Endothelial cell of hepatic sinusoid (primary cell): ENCODE measurements at regions not wholly inside any gene's neighbourhood (a gene's known extent, or its start where the extent isn't known, plus 50 kb on each side); places are given as distances from the start of the nearest gene placed in this dataset.

Experiments
- in situ Hi-C: cut with HindIII; loops from 2 replicates; pipeline ENCODE4 v1.10.0; 2017; ENCODE audit warnings: low sequenced_read_pairs

DNA sequence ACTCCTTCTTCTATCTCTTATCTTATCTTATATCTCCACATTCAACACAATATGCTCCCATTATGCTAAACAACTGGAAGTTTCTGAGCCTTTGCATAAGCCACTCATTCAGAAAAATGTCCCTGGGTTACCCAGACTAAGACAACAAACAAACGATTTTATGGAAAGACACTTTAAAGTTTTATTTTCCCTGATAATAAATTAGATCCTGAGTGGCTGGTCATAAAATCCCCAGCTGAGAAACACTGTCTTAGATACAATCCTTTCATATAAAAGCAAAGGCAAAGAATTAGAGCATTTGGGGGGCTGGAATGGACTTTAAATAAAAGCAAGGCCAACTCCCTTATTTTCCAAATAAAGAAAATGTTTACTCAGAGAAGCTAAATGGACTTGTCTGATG lies 322.3 kb downstream of the GBE1 start:
- in situ Hi-C loops = no loop called here

DNA sequence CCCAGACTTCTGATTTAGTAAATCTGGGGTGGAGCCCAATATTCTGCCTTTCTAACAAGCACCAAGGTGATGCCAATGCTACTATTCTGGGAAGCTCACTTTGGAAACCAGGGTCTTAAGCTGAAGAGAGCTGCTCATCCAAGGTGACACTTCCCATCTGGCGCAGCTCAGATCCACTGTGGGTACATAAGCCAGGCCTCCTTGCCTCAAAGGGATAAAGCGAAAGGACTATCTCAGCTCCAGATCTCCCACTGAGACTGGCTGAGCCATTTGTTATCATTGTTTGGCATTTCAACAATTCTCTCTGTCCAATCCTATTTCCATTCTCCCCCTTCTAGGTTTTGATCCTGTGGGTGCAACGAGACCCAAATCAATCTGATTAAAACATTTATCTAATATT lies 323.8 kb downstream of the GBE1 start:
- in situ Hi-C loops = no loop called here

DNA sequence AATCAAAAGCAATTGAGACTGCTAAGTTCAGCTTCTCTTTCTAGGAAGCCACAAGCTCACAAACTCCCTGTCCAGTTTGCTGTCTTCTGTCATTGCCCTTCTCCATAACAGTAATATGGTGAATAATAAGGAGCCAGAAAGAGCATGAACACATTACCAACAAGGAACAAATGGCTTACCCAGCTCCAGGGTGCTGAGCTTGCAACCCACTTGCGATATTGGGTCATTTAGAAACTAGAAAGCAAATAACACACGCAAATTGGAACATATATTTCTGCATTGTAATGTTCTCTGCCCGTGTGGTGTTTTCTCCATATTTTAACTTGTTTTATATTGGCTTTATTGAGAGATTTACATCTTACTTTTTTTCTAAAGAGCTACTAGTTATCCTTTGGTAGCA lies 325.3 kb downstream of the GBE1 start:
- in situ Hi-C loops = no loop called here

DNA sequence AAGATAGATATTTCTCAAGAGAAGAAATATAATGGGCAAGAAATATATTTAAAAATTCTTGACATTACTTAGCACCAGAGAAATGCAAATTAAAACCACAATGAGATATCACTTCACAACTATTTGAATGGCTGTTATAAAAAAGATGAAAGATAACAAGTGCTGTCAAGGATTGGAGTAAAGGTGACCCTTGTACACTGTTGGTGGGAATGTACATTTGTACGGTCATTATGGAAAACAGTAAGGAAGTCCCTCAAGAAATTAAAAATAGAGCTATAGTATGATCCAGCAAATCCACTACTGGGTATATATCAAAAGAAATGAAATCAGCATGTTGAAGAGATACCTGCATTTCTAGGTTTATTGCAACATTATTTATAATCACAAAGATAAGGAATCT lies 326.4 kb downstream of the GBE1 start:
- in situ Hi-C loops = no loop called here

DNA sequence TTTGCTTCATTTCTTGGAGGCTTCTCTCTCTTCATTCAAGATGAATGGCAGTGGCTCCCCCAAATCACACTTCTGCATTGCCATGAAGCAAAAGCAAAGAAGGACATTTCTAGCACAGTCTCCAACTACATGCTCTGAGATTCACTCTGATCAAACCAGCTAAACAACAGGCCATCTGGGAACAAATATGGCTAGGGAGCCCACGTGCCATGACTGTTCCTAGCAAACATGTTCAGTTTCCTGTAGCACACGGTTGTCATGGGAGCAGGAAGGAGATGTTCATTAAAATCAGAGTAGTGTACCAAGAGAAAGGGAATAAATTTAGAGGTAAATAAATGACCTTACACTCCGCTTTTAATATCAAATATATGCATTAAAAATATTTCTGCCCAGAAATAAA lies 327.3 kb downstream of the GBE1 start:
- in situ Hi-C loops = no loop called here

DNA sequence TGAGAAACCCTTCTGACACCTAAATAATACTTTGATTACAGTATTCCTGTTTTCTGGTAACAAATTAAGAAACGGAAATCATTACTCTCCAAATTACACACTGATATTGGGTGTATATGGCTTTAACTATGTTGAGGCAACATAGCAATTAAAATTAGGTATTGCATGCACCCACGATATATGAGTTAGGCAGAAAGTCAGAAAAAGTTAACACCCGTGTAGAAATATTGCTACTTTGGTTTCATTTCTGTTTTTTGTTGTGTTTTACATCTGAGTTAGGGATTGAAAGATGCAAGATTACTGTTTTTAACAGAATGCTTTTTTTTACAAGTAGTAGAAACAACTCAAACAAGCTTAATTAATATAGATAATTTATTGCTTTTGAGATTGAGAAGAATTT lies 327.8 kb downstream of the GBE1 start:
- in situ Hi-C loops = no loop called here

DNA sequence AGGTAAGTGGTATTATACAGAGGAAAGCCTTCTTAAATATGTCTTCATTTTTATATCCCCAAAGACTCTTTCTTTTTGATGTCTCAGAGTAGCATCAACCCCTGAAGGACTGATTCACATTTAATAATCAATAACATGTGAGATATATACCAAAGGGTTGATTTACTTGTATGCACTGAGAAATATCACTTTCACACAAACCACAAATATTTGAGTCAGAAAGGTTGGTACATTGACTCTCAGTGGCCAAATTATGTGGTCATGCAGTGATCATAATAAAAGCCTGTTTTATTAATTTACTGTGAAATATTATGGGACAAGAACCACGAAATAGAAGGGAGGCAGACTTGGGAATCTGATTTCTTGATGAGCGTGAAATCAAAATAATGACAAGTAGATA lies 329.0 kb downstream of the GBE1 start:
- in situ Hi-C loops = no loop called here

DNA sequence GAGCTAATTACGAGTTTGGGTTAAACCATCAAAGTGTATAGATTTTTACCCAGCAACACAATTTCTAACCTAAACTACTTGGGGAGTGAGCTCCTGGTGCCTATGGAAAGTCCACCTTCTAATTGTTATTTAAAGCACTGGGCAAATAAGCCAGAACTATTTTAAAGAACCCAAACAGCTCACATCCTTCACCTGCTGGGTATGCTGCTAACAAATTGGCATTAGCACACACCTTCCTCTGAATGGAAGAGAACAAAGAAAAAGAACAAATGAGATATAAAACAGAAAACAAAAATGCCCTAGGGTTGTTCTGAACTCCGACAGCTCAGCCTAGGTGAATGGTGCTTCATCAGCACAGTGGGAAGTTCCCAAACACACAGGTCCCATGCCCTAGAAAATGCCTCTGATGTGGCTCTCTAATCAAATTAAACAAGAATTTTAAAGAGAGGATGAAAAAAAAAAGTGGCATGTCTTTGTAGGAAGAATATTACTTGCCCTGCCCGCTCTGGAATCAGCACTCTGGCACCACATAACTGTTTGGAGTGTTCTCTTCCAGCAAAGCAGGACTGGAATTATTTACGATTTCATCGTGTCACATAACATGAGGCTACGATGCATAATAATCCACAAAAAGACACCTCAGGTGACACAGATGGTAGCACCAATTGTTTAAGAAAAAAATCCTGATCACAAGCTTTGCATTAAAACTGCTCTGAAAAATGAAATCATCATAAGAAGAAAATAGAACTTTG lies 334.4 kb downstream of the GBE1 start:
- in situ Hi-C loops = loop anchor here (5.0 kb wide), 1 partner anchor 50 kb away; no protein-coding TSS in a partner anchor

DNA sequence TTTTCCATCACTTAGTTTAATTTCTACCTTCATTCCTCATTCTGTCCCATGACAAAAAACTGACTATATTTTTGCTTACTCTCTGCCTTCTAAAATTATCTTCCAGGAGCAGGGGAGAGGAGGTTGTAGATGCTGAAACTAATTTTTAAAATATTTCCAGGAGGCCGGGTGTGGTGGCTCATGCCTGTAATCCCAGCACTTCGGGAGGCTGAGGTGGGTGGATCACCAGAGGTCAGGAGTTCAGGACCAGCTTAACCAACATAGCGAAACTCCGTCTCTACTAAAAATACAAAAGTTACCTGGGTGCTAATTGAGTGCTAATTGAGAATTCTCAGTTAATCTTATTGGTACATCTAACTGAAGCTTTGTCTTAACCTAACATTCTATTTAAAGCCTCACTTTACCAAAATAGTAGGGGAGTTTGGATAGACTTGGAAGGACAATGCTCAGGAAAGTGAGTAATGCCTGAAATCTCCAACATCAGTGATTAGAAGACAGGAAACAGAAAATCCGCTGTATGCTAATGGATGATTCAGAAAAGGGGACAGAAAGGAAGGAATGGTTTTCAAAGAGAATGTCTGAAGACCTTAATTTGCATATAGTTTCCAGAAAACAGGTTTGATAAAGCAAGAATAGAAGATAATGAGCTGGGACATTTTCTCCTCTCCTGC lies 336.1 kb downstream of the GBE1 start:
- in situ Hi-C loops = loop anchor here (5.0 kb wide), 1 partner anchor 52 kb away; no protein-coding TSS in a partner anchor

DNA sequence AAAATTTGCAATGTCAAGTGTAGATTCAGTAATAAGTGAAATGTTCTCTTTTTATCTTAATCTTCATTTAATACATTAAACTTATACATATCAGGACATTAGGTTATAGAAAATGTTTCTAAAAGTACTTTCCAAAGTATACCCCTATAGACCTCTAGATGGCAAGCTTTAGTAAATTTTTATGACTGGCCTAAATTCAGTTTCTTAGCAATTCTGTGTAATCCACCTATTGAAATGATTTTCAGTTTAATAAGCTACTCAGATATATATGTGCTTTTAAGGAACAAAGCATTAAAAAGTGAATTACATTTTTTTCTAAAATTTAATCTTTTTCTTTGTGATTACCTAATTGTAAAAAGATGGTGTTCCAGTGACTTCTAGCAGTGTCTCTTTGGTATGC lies 342.2 kb downstream of the GBE1 start:
- in situ Hi-C loops = no loop called here

DNA sequence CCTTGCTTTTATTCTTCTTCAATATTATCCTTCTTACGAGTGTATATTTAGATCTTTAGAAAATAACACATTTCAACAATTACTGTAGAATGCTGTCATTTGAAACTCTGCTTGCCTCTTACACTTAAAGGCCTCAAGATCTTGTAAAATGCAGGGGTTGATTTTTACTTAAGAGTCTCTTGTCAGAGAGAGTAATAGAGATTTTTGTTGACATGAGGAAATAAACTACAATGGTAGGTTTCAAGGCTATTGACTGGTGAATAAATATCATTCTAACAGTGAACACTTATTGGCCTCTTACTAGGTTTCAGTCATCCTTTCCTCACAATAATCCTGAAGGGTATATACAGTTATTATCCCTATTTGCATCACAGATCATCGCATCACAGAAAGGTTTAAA lies 344.6 kb downstream of the GBE1 start:
- in situ Hi-C loops = no loop called here

DNA sequence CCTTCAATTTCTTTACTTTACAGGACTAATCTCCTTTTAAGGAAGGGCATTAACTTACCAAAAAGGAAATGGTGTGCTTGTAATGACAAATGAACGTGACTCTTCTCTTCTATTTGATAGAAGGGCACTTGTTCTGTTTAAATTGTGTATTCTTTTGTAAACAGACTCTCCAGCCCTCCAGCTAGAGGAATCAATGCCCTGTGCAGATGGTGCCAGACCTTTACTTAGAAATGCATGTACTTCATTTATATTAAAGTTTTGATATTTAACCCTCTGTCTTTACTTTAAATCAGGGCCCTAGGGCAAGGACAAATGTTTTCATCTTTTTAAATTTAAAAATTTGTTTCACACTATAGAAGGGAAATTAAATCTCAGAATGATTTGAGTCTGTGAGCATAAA lies 355.1 kb downstream of the GBE1 start:
- in situ Hi-C loops = no loop called here

DNA sequence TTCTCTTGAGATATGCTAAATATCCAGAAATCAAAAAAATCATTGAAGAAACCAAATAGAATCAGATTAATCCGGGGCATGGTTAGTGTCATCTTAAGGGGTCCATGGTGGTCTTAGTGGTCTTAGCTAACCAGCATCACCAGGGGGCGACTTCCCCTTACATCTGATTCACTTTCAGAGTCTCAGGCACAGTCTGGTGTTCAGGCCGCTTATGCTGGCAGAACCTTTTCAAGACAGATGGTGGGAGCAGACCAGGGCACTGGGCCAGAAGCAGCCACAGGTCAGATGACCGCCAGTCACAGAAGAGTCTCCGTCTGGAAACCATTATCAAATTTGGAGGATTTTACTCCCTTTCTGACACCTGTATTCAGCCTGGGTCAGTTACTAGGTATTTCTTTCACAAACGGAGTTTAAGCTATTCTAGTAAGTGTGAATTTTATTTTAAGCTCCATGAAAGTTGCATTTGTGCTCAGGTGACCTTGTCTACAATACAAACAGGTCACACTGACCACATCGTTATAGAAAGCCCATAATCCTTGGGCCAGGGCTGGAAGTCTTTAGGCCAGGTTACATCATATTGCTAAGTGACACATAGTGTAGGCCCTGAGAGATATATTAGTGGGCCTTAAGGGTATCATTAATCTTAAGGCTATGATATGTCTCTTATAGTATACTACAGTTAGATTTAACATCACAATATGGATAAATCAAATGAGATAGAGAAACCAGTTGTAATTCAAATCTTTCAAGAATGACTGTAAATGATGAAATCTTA lies 365.5 kb downstream of the GBE1 start:
- in situ Hi-C loops = no loop called here

DNA sequence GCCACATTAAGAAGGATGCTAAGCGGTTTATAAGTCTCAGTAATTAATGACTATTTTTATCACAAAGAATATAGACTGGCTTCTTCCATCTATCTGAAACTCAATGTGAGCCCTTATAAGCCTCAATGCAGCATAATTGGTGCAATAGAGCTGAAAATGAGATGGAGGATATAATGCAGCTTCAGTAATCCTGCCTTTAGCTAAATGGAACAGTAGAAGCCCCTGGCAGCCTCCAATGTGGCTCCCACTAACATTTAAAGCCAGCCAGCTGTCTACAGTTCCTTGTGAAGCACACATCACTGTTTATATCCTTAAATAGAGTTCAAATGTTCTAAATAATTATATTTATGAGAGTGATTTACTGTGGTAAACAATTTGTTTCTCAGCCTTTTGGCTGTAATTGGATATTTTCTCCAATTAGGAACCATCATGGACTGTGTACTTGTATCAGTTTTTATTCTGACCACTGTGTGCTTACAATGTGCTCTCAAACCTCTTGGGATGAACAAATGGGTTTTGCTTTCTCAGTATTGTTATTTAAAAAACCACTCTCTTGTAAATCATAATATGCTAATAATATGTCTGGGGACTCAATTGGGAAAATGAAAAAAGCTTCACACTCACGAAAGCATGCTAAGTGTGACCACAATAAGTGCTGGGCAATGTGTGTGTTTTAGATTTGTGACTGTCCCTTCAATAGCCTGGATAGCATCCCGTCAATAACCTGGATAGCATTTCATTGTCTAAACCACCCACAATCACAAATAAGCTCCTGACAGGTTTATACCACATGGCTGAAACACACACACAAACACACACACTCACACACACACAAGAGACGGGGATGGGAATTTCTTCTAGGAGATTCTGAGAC lies 366.6 kb downstream of the GBE1 start:
- in situ Hi-C loops = no loop called here

DNA sequence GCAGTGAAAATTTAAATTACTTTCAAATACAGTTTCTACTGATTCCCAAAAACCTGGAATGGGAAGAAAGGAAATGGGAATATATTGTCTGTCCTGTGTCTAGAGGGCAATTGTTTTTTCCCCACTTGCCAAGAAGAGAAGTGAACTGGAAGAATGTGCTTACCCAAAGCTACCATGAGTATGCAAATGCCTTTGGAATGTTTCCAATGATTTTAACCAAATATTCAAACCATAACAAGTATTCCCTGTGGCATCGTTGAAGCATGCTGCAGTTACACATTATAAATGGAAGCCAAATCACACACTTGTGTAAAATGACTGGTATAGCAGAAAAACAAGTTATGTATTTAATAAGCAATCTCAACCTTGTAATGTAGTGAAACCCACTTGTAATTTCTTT lies 368.2 kb downstream of the GBE1 start:
- in situ Hi-C loops = no loop called here

DNA sequence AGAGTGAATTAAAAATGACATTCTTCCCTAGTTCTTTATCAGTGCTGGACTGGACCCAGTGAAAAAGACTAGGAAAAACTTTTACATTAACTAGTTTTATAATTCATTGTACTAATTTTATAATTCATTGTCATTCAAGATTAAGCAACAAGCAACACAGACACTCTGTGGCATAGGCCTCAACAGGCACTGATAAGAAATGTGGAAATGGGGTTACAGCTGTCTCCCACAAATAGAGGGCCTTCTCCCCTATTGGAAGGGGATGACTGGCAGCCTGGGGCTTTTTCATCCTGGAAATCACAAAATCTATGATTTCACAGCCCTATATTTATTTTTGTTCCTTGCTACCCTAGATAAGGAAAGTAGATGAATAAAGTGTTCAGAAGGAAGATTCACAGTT lies 370.6 kb downstream of the GBE1 start:
- in situ Hi-C loops = no loop called here

DNA sequence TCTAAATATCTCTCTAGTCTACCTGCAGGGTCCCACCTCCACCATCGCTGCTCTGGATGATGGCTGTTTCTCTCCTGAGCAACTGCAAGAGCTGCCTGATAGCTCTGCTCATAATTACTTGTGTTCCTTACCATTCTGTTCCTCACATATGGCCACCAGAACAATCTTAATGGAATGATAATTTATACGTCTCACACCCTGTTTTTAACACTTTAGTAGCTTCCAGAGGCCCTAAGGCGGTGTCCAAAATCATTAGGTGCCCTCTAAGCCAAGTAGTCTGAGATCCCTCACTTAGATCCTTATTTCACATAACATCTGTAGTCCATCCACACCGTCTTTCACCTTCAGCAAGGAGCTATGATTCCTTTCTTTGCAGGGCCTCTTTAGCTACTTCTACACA lies 373.3 kb downstream of the GBE1 start:
- in situ Hi-C loops = no loop called here

DNA sequence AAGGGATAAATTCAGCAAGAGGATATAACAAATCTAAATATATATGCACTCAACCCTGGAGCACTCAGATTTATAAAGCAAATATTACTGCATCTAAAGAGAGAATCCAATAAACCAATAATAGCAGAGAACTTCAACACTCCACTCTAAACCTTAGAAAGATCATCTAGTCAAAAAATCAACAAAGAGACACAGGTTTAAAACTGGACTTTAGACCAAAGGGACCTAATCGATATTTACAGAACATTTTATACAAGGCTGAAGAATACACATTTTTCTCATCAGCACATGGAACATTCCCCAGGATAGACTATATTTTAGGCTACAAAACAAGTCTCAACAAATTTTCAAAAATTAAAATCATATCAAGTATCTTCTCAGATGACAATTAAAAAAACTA lies 379.0 kb downstream of the GBE1 start:
- in situ Hi-C loops = no loop called here

DNA sequence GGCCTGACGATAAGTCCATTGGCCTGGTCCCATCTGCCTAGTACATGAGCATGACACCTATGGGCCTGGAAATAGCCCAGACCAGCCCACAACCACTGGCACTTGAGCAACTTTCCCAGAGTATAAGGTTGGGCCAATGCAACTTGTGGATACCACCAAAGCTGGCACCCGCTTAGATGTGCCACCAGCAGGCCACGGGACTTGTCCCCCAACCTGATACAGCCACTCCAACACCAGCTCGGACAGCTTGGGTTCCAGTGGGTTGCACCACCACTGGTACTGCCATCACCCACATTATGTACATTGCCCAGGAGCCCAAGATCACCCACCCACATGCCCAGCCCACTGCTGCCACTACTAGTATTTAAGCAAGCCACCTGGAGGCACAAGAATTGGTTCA lies 381.2 kb downstream of the GBE1 start:
- in situ Hi-C loops = no loop called here

DNA sequence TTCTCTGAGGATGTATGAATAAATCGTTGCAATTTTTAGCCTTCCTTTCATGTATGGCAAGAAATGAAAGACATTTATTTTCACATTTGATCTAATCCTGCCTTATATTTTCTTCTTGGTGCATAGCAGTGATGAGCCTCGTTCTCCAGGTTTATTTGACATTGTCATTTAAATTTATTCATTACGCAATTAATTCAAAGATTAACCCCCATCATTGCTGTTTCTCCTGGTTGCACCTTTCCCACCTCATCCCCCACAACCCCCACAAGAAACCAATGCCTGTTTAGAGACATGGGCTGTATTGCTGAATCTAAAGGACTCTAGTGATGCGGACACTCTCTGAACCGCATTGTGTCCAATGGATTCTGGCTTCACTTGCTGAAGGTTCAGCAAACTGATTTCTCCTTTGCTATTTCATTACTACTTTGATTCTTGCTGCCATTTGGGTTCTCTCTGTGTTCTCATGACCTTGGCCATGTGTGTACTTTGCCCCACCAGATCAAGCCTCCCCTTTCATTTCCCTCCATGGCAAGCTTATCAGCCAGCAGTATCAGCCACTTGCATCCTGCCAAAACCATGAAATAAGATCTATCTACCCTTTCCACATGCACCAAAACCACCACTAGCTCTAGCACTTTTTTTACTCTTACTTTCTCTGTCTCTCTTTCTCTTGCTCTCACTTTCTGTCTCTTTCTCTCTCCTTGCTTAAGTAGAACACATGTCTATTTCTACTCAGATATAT lies 382.7 kb downstream of the GBE1 start:
- in situ Hi-C loops = no loop called here
